ENCODE measurements at regions not wholly inside any gene's neighbourhood (a gene's known extent, or its start where the extent isn't known, plus 50 kb on each side); places are given as distances from the start of the nearest gene placed in this dataset.
"Not testable (repeated sequence)": the region's sequence is repeated elsewhere in the genome, so short reads cannot be mapped to it uniquely, and the experiment has no call there.

GRCh38 chr21:35381743-35382310 is 332.7 kb upstream of the RUNX1 start:
- ChIA-PET POLR2A (no interaction called here), CTCF (no interaction called here)
- peaks cover 0 to 2% of the 10 kb centered on the region in 2 donors for H3K27me3 Mint-ChIP-seq
- H3K9me3 Mint-ChIP-seq, result no peaks in the 10 kb centered on the region
- no peak overlapping the region for H3K27ac Mint-ChIP-seq
- DNase-seq, result no peak
- H3K27ac ChIP-seq (ENCODE audit: low read depth, low read length), result no peak overlapping the region
- H3K4me1 ChIP-seq (ENCODE audit: insufficient read depth, low read length), result no peaks in the 10 kb centered on the region
- no peaks in the 10 kb centered on the region for H3K36me3 ChIP-seq (ENCODE audit: insufficient read depth, low read length)
- no peak overlapping the region for H3K4me3 ChIP-seq (ENCODE audit: low read length)
- no peak overlapping the region for H3K4me3 Mint-ChIP-seq
- H3K9me3 ChIP-seq (ENCODE audit: low read length), result no peaks in the 10 kb centered on the region
- no peaks in the 10 kb centered on the region for H3K27me3 ChIP-seq (ENCODE audit: insufficient read depth, low read length, poor library complexity, severe bottlenecking)
- no peaks in the 10 kb centered on the region for H3K4me1 Mint-ChIP-seq
- no peaks in the 10 kb centered on the region for H3K36me3 Mint-ChIP-seq

GRCh38 chr21:35380304-35380703 is 331.2 kb upstream of the RUNX1 start:
- H3K27ac ChIP-seq (ENCODE audit: low read depth, low read length); H3K9me3 ChIP-seq (ENCODE audit: low read length); H3K27me3 ChIP-seq (ENCODE audit: insufficient read depth, low read length, poor library complexity, severe bottlenecking); H3K36me3 Mint-ChIP-seq; H3K27me3 Mint-ChIP-seq; H3K4me1 ChIP-seq (ENCODE audit: insufficient read depth, low read length); H3K36me3 ChIP-seq (ENCODE audit: insufficient read depth, low read length); H3K4me3 Mint-ChIP-seq; H3K4me1 Mint-ChIP-seq; DNase-seq; H3K9me3 Mint-ChIP-seq; CTCF ChIA-PET; H3K27ac Mint-ChIP-seq; POLR2A ChIA-PET; H3K4me3 ChIP-seq (ENCODE audit: low read length): not testable (repeated sequence)

GRCh38 chr21:35378881-35379280 is 329.8 kb upstream of the RUNX1 start:
- H3K4me1 ChIP-seq (ENCODE audit: insufficient read depth, low read length), result no peaks in the 10 kb centered on the region
- peaks cover 0 to 2% of the 10 kb centered on the region in 2 donors for H3K27me3 Mint-ChIP-seq
- no peaks in the 10 kb centered on the region for H3K27me3 ChIP-seq (ENCODE audit: insufficient read depth, low read length, poor library complexity, severe bottlenecking)
- no peaks in the 10 kb centered on the region for H3K9me3 Mint-ChIP-seq
- no peak for DNase-seq
- no peaks in the 10 kb centered on the region for H3K36me3 ChIP-seq (ENCODE audit: insufficient read depth, low read length)
- no peak overlapping the region for H3K27ac Mint-ChIP-seq
- POLR2A ChIA-PET, result no interaction called here
- no peak overlapping the region for H3K4me3 Mint-ChIP-seq
- no peaks in the 10 kb centered on the region for H3K9me3 ChIP-seq (ENCODE audit: low read length)
- H3K4me1 Mint-ChIP-seq, result no peaks in the 10 kb centered on the region
- H3K36me3 Mint-ChIP-seq, result no peaks in the 10 kb centered on the region
- H3K4me3 ChIP-seq (ENCODE audit: low read length), result no peak overlapping the region
- CTCF ChIA-PET, result no interaction called here
- H3K27ac ChIP-seq (ENCODE audit: low read depth, low read length), result no peak overlapping the region

GRCh38 chr21:35377505-35378090 is 328.5 kb upstream of the RUNX1 start:
- H3K27ac Mint-ChIP-seq, result no peak overlapping the region
- no peak for DNase-seq
- no peaks in the 10 kb centered on the region for H3K4me1 ChIP-seq (ENCODE audit: insufficient read depth, low read length)
- H3K27me3 Mint-ChIP-seq, result peaks cover 0 to 2% of the 10 kb centered on the region in 2 donors
- no peak overlapping the region for H3K4me3 ChIP-seq (ENCODE audit: low read length)
- H3K4me3 Mint-ChIP-seq, result no peak overlapping the region
- H3K9me3 ChIP-seq (ENCODE audit: low read length), result no peaks in the 10 kb centered on the region
- H3K36me3 Mint-ChIP-seq, result no peaks in the 10 kb centered on the region
- CTCF ChIA-PET, result no interaction called here
- no peaks in the 10 kb centered on the region for H3K27me3 ChIP-seq (ENCODE audit: insufficient read depth, low read length, poor library complexity, severe bottlenecking)
- no peaks in the 10 kb centered on the region for H3K9me3 Mint-ChIP-seq
- POLR2A ChIA-PET, result interaction anchor here (0.6 kb wide), 1 partner anchor 945 kb away, joined by 3 read pairs; no protein-coding TSS in a partner anchor
- no peak overlapping the region for H3K27ac ChIP-seq (ENCODE audit: low read depth, low read length)
- no peaks in the 10 kb centered on the region for H3K4me1 Mint-ChIP-seq
- H3K36me3 ChIP-seq (ENCODE audit: insufficient read depth, low read length), result no peaks in the 10 kb centered on the region

GRCh38 chr21:35376406-35377135 is 327.5 kb upstream of the RUNX1 start:
- Histone ChIP-seq H3K4me3 (ENCODE audit: low read length) (no peak overlapping the region), H3K4me1 (ENCODE audit: insufficient read depth, low read length) (no peaks in the 10 kb centered on the region), H3K27me3 (ENCODE audit: insufficient read depth, low read length, poor library complexity, severe bottlenecking) (no peaks in the 10 kb centered on the region), H3K9me3 (ENCODE audit: low read length) (no peaks in the 10 kb centered on the region), H3K36me3 (ENCODE audit: insufficient read depth, low read length) (no peaks in the 10 kb centered on the region), H3K27ac (ENCODE audit: low read depth, low read length) (no peak overlapping the region)
- Mint-ChIP-seq H3K4me1 (no peaks in the 10 kb centered on the region), H3K9me3 (no peaks in the 10 kb centered on the region), H3K4me3 (no peak overlapping the region), H3K27ac (no peak overlapping the region), H3K36me3 (no peaks in the 10 kb centered on the region), H3K27me3 (peaks cover 0 to 2% of the 10 kb centered on the region in 2 donors)
- CTCF ChIA-PET, result no interaction called here
- POLR2A ChIA-PET, result no interaction called here
- no peak for DNase-seq

GRCh38 chr21:35375115-35375514 is 326.0 kb upstream of the RUNX1 start:
- no peaks in the 10 kb centered on the region for H3K4me1 Mint-ChIP-seq
- no peak overlapping the region for H3K4me3 Mint-ChIP-seq
- DNase-seq, result no peak
- H3K36me3 ChIP-seq (ENCODE audit: insufficient read depth, low read length), result no peaks in the 10 kb centered on the region
- H3K9me3 ChIP-seq (ENCODE audit: low read length), result no peaks in the 10 kb centered on the region
- no peak overlapping the region for H3K27ac Mint-ChIP-seq
- H3K4me3 ChIP-seq (ENCODE audit: low read length), result no peak overlapping the region
- H3K36me3 Mint-ChIP-seq, result no peaks in the 10 kb centered on the region
- no peak overlapping the region for H3K27ac ChIP-seq (ENCODE audit: low read depth, low read length)
- no peaks in the 10 kb centered on the region for H3K9me3 Mint-ChIP-seq
- POLR2A ChIA-PET, result no interaction called here
- peaks cover 0 to 2% of the 10 kb centered on the region in 2 donors for H3K27me3 Mint-ChIP-seq
- no peaks in the 10 kb centered on the region for H3K27me3 ChIP-seq (ENCODE audit: insufficient read depth, low read length, poor library complexity, severe bottlenecking)
- H3K4me1 ChIP-seq (ENCODE audit: insufficient read depth, low read length), result no peaks in the 10 kb centered on the region
- CTCF ChIA-PET, result no interaction called here

- H3K27ac Mint-ChIP-seq, result no peak overlapping the region
- no peaks in the 10 kb centered on the region for H3K36me3 Mint-ChIP-seq
- H3K9me3 Mint-ChIP-seq, result no peaks in the 10 kb centered on the region
- H3K4me3 Mint-ChIP-seq, result no peak overlapping the region
- Histone ChIP-seq H3K9me3 (ENCODE audit: low read length) (no peaks in the 10 kb centered on the region), H3K4me1 (ENCODE audit: insufficient read depth, low read length) (no peaks in the 10 kb centered on the region), H3K36me3 (ENCODE audit: insufficient read depth, low read length) (no peaks in the 10 kb centered on the region), H3K4me3 (ENCODE audit: low read length) (no peak overlapping the region), H3K27me3 (ENCODE audit: insufficient read depth, low read length, poor library complexity, severe bottlenecking) (no peaks in the 10 kb centered on the region), H3K27ac (ENCODE audit: low read depth, low read length) (no peak overlapping the region)
- ChIA-PET CTCF (no interaction called here), POLR2A (no interaction called here)
- DNase-seq, result no peak
- H3K4me1 Mint-ChIP-seq, result no peaks in the 10 kb centered on the region
- H3K27me3 Mint-ChIP-seq, result peaks cover 0 to 2% of the 10 kb centered on the region in 2 donors
Measured at GRCh38 chr21:35373998-35374397, 324.9 kb upstream of the RUNX1 start.

GRCh38 chr21:35372201-35372600 is 323.1 kb upstream of the RUNX1 start:
- ChIA-PET CTCF (no interaction called here), POLR2A (no interaction called here)
- no peaks in the 10 kb centered on the region for H3K4me1 ChIP-seq (ENCODE audit: insufficient read depth, low read length)
- no peaks in the 10 kb centered on the region for H3K9me3 ChIP-seq (ENCODE audit: low read length)
- no peak overlapping the region for H3K4me3 ChIP-seq (ENCODE audit: low read length)
- DNase-seq, result no peak
- Mint-ChIP-seq H3K36me3 (no peaks in the 10 kb centered on the region), H3K27ac (no peak overlapping the region), H3K4me3 (no peak overlapping the region), H3K4me1 (no peaks in the 10 kb centered on the region), H3K27me3 (no peaks in the 10 kb centered on the region), H3K9me3 (no peaks in the 10 kb centered on the region)
- no peaks in the 10 kb centered on the region for H3K36me3 ChIP-seq (ENCODE audit: insufficient read depth, low read length)
- H3K27me3 ChIP-seq (ENCODE audit: insufficient read depth, low read length, poor library complexity, severe bottlenecking), result no peaks in the 10 kb centered on the region
- no peak overlapping the region for H3K27ac ChIP-seq (ENCODE audit: low read depth, low read length)

Data from CD8-positive, alpha-beta memory T cell (primary cell).